ENCODE measurements at regions not wholly inside any gene's neighbourhood (a gene's known extent, or its start where the extent isn't known, plus 50 kb on each side); places are given as distances from the start of the nearest gene placed in this dataset.

- intact Hi-C loops (cut with micrococcal nuclease): no loop called here
- Histone ChIP-seq H3K4me2 (ENCODE audit: low read length) (no peak overlapping the region), H3K9ac (ENCODE audit: low read length) (no peak overlapping the region), H3K9me3 (ENCODE audit: control insufficient read depth in 1 of 2, insufficient read depth in 1 of 2, low read depth in 1 of 2, low read length in 2 of 2) (peaks cover 8 to 31% of the 10 kb centered on the region in 2 experiments; a peak in 2 of 4 replicates), H3K79me2 (ENCODE audit: insufficient read depth, low read length) (no peaks in the 10 kb centered on the region), H2AFZ (ENCODE audit: low read depth, low read length, poor library complexity, severe bottlenecking) (no peak overlapping the region), H3K27ac (ENCODE audit: low read depth, low read length) (no peak overlapping the region), H3K9me2 (ENCODE audit: insufficient read depth) (no peaks in the 10 kb centered on the region), H3K4me1 (ENCODE audit: control insufficient read depth in 1 of 2, insufficient read depth in 2 of 2, low read length in 2 of 2) (no peaks in the 10 kb centered on the region), H3K36me3 (ENCODE audit: control insufficient read depth in 1 of 2, insufficient read depth in 2 of 2, low read length in 2 of 2) (no peaks in the 10 kb centered on the region), H3K27me3 (ENCODE audit: insufficient read depth, low read length) (no peaks in the 10 kb centered on the region), H4K20me1 (ENCODE audit: insufficient read depth) (no peaks in the 10 kb centered on the region), H3K4me3 (replicated peaks in 1 of 2; ENCODE audit: low read depth in 1 of 2, low read length in 2 of 2) (no peak overlapping the region)
- DNase-seq (ENCODE audit: low read depth, low spot score) (no peak), ATAC-seq (no peak)
- ChIA-PET RAD21 (ENCODE audit: low non-redundant PET in 1 of 2, low total read pairs in 2 of 2, uncharacterized antibody in 2 of 2, unreplicated experiment in 2 of 2) (no interaction called here), POLR2A (no interaction called here), CTCF (no interaction called here)
- TF ChIP-seq TCF7L2 (IDR thresholded peaks at IDR 0.05; ENCODE audit: borderline replicate concordance, extremely low read depth, insufficient read depth, insufficient read length): no peak
- TF ChIP-seq SRF (IDR thresholded peaks at IDR 0.05; ENCODE audit: low read depth): no peak
- no peak for TF ChIP-seq ELF1 (IDR thresholded peaks at IDR 0.05; ENCODE audit: borderline replicate concordance, low read depth)
- no peak for TF ChIP-seq JUND (IDR thresholded peaks at IDR 0.05)
- TF ChIP-seq ZNF274 (IDR thresholded peaks at IDR 0.05; ENCODE audit: low read depth, low read length): no peak
- TF ChIP-seq CTCF (IDR thresholded peaks at IDR 0.05 in 2 of 3, conservative IDR thresholded peaks at IDR 0.05 in 1 of 3; ENCODE audit: borderline replicate concordance in 1 of 3, insufficient read depth in 1 of 3, low read depth in 2 of 3, low read length in 2 of 3): no peak
- no peak for TF ChIP-seq RAD21 (IDR thresholded peaks at IDR 0.05; ENCODE audit: low read depth)
- TF ChIP-seq REST (IDR thresholded peaks at IDR 0.05; ENCODE audit: low read depth): no peak
- no peak for TF ChIP-seq CBX3 (IDR thresholded peaks at IDR 0.05; ENCODE audit: low read depth)
- no peak for TF ChIP-seq CEBPB (IDR thresholded peaks at IDR 0.05; ENCODE audit: low read depth)
- TF ChIP-seq MAX (IDR thresholded peaks at IDR 0.05): no peak
- no peak for TF ChIP-seq POLR2AphosphoS5 (IDR thresholded peaks at IDR 0.05; ENCODE audit: low read depth, low read length)
- TF ChIP-seq SP1 (IDR thresholded peaks at IDR 0.05; ENCODE audit: low read depth): no peak
- TF ChIP-seq ATF3 (IDR thresholded peaks at IDR 0.05): no peak
- no peak for TF ChIP-seq EZH2phosphoT487 (IDR thresholded peaks at IDR 0.05; ENCODE audit: borderline replicate concordance)
- TF ChIP-seq EZH2 (IDR thresholded peaks at IDR 0.05): no peak
- no peak for TF ChIP-seq YY1 (IDR thresholded peaks at IDR 0.05; ENCODE audit: extremely low read depth, insufficient replicate concordance, low read depth, low read length)
- TF ChIP-seq POLR2A (IDR thresholded peaks at IDR 0.05; ENCODE audit: borderline replicate concordance, extremely low read depth, insufficient read depth, insufficient read length): no peak
- no TSS peak for BruUV-seq (replicated peaks)
These were observed 116.2 kb downstream of the POSTN start for GRCh38 chr13:37482331-37482730.

Data from HCT116 (cell line).